Calu3 (cell line): ENCODE measurements at regions not wholly inside any gene's neighbourhood (a gene's known extent, or its start where the extent isn't known, plus 50 kb on each side); places are given as distances from the start of the nearest gene placed in this dataset.

Experiments
- BruUV-seq: library from RNA; stranded (reverse); fragments of 400-500 nt; replicated peaks from 2 replicates; lab custom pipeline; 2021; lab: Mats Ljungman, UMichigan
- CTCF ChIA-PET: fragments of 300-600 bp; sonication (Branson Sonifier 250); formaldehyde crosslinking; loops from one replicate; lab custom pipeline; 2022; ENCODE audit warnings: antibody characterized with exemption; lab: Charles Lee
- DNase-seq: peaks from one replicate; pipeline ENCODE4 v3.0.0; 2022
- H3K27ac Mint-ChIP-seq: one replicate; pipeline ENCODE4 v1.8.0; 2022; ENCODE audit warnings: mixed read lengths; ENCODE audit not compliant: unreplicated experiment
- H3K27me3 Mint-ChIP-seq: one replicate; pipeline ENCODE4 v1.8.0; 2022; ENCODE audit warnings: mixed read lengths; ENCODE audit not compliant: unreplicated experiment
- H3K36me3 Mint-ChIP-seq: one replicate; pipeline ENCODE4 v1.8.0; 2022; ENCODE audit warnings: mild to moderate bottlenecking, moderate library complexity, mixed read lengths; ENCODE audit not compliant: insufficient read depth, unreplicated experiment
- H3K4me1 Mint-ChIP-seq: one replicate; pipeline ENCODE4 v1.8.0; 2022; ENCODE audit warnings: mild to moderate bottlenecking, low read depth, mixed read lengths; ENCODE audit not compliant: unreplicated experiment
- H3K4me3 Mint-ChIP-seq: one replicate; pipeline ENCODE4 v1.8.0; 2022; ENCODE audit warnings: mild to moderate bottlenecking, low read depth, moderate library complexity, mixed read lengths; ENCODE audit not compliant: unreplicated experiment
- H3K9me3 Mint-ChIP-seq: one replicate; pipeline ENCODE4 v1.8.0; 2022; ENCODE audit warnings: low read depth, mixed read lengths; ENCODE audit not compliant: unreplicated experiment
- CTCF ChIP-seq: fragments of 200-600 bp; IDR thresholded peaks from one replicate; pipeline ENCODE4 v1.8.0; 2022; ENCODE audit warnings: antibody characterized with exemption; ENCODE audit not compliant: unreplicated experiment
- intact Hi-C: fragments of 100-400 bp; cut with micrococcal nuclease; formaldehyde crosslinking; loops from one replicate; pipeline ENCODE4 v1.10.0; 2022; ENCODE audit not compliant: unreplicated experiment

DNA sequence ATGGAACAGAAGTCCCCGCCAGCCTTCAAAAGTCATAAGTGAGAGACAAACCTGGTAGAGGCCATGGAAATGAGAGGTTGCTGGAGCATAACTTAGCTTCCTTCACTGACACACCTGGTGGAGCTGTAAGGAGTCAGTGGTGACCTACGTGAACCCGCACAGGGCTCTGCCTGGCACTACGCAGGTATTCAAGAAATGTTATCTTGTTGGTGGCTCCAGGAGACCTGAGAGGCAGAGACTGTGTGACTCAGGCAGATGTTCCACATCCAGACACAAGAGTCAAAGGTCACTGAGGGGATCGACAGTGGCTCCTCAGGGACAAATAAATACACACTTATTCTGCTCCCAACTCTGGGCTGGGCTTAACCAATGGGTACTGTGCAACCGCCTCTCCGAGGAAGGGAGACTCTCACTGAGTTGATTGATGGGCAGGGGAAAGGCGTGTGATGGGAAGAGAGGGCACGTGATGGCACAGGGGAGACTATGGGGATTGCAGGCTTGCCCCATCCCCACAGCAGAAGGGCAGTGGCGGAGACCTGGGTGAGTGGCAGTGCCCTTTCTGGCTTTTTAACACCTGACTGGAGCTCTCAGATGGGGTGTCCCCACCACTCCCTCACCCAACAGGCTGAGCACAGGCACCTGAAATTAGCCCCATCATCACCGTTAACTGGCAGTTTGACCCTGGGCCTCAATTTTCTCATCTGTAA, 111.7 kb upstream of the SMAD3 start:
- intact Hi-C loops, result no loop called here
- Mint-ChIP-seq H3K9me3 (no peaks in the 10 kb centered on the region), H3K27me3 (no peaks in the 10 kb centered on the region), H3K36me3 (no peaks in the 10 kb centered on the region), H3K4me1 (peaks cover 20% of the 10 kb centered on the region), H3K27ac (no peak overlapping the region), H3K4me3 (no peak overlapping the region)
- CTCF ChIA-PET, result no interaction called here
- TF ChIP-seq CTCF, result no peak
- no TSS peak for BruUV-seq
- no peak for DNase-seq

DNA sequence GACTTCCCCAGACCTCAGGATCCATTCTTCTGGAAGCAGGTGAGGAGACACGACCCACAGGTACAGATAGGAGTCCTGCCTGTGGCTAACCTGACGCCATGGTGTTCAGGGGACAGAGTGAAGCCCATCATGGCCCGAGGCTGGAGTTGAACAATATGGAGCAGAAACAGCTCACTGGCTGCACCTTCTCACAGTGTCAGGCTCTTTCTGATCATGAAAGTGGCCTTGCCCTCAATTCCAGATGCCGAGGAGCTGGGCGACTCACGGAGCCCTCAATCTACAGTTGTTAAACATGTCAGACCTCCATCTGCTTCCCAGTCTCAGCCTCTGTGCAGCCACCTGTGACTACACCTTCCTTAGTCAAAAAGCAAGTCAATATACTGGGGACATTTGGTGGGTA, 110.8 kb upstream of the SMAD3 start:
- Mint-ChIP-seq H3K4me1 (peaks cover 16% of the 10 kb centered on the region), H3K36me3 (no peaks in the 10 kb centered on the region), H3K9me3 (no peaks in the 10 kb centered on the region), H3K4me3 (no peak overlapping the region), H3K27me3 (no peaks in the 10 kb centered on the region), H3K27ac (no peak overlapping the region)
- no peak for TF ChIP-seq CTCF
- CTCF ChIA-PET, result no interaction called here
- BruUV-seq, result no TSS peak
- DNase-seq, result no peak
- intact Hi-C loops, result no loop called here

DNA sequence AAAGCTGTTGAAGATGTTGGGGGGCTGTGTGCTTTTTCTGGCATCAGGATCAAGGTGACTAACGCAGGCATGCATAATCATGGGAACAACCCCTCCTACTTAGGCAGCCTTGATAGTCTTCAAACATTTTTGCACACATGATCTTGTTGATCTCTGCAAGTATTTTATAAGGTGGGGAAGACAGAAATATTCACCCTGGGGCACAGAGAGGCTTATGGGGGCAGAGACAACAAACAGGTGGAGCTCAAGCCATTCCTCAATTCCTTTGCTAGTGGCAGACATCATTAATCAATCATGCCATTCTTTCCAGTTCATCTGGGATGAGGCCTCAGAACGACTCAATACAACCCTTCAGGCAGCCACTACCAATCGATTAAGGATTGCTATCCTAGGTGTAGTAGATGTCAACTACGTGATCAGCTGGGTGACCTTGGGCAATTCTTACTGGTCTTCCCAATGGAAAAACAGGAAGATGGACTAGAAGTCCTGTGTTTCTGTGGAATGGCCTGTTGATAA, 110.3 kb upstream of the SMAD3 start:
- Mint-ChIP-seq H3K27me3 (no peaks in the 10 kb centered on the region), H3K36me3 (no peaks in the 10 kb centered on the region), H3K9me3 (no peaks in the 10 kb centered on the region), H3K4me1 (peaks cover 16% of the 10 kb centered on the region), H3K27ac (no peak overlapping the region), H3K4me3 (no peak overlapping the region)
- CTCF ChIA-PET, result no interaction called here
- intact Hi-C loops, result no loop called here
- no TSS peak for BruUV-seq
- no peak for TF ChIP-seq CTCF
- DNase-seq, result no peak

DNA sequence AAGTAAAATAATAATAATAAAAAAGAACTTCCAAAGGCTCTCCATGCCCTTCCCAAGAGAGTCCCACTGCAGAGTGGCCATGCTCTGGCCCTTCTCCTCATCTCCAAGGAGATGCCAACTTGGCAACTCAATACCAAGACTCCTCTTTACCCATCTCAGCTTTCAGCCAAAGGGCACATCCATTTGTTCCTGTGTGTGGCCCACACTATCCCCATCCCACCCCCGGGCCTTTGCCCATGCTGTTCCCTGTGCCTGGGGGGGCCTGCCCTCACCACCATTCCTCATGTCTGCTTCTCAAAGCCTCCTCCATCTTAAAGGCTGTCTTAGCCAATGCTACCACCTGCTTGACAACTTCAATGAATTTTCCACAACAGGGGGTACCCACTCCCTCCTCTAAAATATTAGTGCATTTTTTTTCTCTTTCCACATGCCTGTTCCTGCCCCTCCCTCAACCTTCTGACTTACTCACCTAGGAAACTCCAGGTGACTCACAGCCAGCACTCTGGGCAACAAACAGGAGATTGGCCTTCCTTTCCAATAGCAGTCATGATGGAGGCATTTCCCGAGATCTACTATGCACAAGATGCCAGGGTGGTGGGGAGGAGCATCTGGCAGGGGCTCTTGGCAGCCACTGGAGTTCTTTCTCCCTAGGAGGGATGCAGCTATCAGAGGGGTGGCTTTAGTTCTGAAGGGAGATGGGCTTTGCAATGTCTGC, 109.4 kb upstream of the SMAD3 start:
- no peaks in the 10 kb centered on the region for H3K36me3 Mint-ChIP-seq
- DNase-seq, result peak; percentile 64
- no peak overlapping the region for H3K4me3 Mint-ChIP-seq
- peak overlapping the region; percentile 42 for H3K27ac Mint-ChIP-seq
- peaks cover 16% of the 10 kb centered on the region for H3K4me1 Mint-ChIP-seq
- H3K9me3 Mint-ChIP-seq, result no peaks in the 10 kb centered on the region
- TF ChIP-seq CTCF, result no peak
- BruUV-seq, result no TSS peak
- CTCF ChIA-PET, result no interaction called here
- intact Hi-C loops, result no loop called here
- no peaks in the 10 kb centered on the region for H3K27me3 Mint-ChIP-seq
